ENCODE measurements at regions not wholly inside any gene's neighbourhood (a gene's known extent, or its start where the extent isn't known, plus 50 kb on each side); places are given as distances from the start of the nearest gene placed in this dataset.

DNA sequence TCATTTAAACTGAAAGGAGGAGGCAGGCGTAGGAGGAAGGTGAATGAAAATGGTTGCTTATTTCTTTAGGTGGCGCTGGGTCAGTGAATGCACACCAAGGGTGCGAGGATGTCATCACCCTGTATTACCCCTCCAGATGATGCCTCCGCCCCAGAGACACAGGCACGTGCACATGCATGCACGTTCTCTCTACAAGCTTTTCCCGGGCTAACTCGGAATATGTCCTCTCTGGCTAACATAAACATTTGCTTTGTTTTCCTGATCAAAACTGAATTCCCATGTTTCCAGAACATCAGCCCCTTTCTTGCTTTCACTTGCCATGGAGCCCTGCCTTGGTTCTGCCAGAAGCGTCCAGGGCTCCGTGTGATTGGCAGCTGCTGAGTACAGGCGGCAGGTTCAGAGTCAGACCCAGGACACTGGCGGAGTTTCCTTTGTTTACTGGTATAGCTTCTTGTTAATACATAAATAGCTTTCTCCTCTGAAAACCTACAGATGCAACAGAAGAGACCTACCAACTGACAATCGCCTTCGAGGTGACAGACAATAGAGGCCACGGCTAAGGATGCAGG is 131.2 kb upstream of the RPS6KA2 start:
- DNase-seq (ENCODE audit: low spot score in 2 of 2, unreplicated experiment in 2 of 2) = no peak
- Mint-ChIP-seq H3K27ac (no peak overlapping the region), H3K4me1 (peaks cover 11% of the 10 kb centered on the region), H3K27me3 (ENCODE audit: low read depth) (peaks cover 30% of the 10 kb centered on the region), H3K36me3 (no peaks in the 10 kb centered on the region), H3K4me3 (no peak overlapping the region), H3K9me3 (no peaks in the 10 kb centered on the region)
- TF ChIP-seq, protein P1, sequence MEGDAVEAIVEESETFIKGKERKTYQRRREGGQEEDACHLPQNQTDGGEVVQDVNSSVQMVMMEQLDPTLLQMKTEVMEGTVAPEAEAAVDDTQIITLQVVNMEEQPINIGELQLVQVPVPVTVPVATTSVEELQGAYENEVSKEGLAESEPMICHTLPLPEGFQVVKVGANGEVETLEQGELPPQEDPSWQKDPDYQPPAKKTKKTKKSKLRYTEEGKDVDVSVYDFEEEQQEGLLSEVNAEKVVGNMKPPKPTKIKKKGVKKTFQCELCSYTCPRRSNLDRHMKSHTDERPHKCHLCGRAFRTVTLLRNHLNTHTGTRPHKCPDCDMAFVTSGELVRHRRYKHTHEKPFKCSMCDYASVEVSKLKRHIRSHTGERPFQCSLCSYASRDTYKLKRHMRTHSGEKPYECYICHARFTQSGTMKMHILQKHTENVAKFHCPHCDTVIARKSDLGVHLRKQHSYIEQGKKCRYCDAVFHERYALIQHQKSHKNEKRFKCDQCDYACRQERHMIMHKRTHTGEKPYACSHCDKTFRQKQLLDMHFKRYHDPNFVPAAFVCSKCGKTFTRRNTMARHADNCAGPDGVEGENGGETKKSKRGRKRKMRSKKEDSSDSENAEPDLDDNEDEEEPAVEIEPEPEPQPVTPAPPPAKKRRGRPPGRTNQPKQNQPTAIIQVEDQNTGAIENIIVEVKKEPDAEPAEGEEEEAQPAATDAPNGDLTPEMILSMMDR (IDR thresholded peaks at IDR 0.05; ENCODE audit: unreplicated experiment) = no peak

DNA sequence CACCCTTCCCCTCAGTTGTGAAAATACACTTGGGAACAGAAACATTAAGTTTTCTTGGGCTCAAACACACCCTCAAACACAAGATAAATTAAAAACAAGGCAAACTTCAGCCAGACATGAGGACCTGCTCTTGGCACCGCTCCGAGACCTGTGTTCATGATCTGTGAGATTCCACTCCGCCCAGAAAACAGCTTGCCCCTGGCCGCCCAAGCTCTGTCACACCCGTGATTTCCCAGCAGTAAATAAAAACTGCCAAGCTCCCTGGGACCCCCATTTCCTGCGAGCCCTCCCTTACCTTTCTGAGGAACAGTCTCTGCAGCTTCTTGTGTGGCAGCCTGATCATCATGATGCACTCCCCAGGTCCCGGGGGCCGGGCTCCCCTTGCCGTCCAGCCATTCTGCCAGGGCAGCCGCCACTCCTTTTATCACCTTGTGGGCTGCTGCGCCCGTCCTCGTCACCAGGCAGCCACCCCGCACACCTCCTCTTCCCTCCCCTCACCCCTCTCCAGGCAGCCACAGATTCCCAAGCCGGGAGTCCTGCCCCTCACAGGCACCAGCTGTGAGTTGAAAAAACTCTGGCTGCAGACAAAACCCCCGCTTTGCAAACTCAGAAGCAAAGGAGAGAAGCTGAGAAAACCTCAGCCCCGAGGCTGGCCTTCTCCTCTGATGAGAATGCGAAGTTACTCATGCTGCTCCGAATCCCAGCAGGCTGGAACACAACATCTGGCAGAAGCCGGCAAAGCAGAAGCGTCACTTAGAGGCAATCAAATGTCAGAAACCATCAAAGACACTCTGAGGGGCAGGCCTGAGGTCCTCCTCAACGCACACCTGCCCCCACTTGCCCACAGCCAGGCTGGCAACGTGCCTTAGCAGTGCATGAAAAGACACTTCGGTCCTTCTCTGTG is 130.4 kb upstream of the RPS6KA2 start:
- H3K4me1 Mint-ChIP-seq = peaks cover 11% of the 10 kb centered on the region
- TF ChIP-seq, protein P1 (IDR thresholded peaks at IDR 0.05; ENCODE audit: unreplicated experiment) = no peak
- H3K36me3 Mint-ChIP-seq = no peaks in the 10 kb centered on the region
- H3K9me3 Mint-ChIP-seq = no peaks in the 10 kb centered on the region
- H3K27ac Mint-ChIP-seq = no peak overlapping the region
- peaks cover 30% of the 10 kb centered on the region for H3K27me3 Mint-ChIP-seq (ENCODE audit: low read depth)
- DNase-seq (ENCODE audit: low spot score in 2 of 2, unreplicated experiment in 2 of 2) = no peak
- no peak overlapping the region for H3K4me3 Mint-ChIP-seq

DNA sequence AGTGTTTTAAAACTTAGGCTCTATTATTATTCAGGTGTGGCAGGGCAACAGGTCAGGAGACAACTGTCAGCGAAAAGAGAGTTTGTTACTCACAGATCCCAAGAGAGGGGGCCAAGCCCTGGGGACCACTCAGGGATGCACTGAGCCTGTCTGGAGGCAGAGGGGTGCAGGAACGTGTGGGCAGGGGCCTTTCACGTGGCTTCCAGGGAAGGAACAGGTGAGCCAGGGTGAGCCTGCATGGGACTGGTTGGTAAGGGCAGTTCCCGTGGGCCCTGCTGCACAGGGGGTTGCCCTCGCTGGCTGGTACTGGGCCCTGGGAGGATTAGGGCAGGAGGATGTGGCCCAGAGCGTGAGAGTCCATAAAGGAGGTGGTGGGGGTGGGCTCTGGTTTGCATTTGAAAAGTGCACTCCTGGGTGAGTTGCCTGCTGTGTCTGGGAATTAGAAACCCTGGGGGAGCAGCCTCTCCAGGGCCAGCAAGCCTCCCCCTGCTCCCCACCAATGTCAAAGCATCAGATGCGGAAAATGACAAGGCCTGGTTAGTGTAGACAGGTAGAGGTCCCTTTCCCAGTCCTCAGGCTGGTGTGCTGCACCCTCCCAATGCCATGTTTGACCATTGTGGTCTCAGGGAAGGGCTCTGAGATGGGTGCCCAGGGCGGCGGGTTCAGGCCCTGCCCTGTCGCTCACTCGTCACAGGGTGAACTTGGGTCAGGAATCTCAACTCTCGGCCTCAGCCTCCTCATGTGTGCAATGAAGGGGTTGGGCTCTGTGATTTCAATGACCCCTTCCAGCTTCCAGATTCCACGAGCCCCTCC is 127.4 kb upstream of the RPS6KA2 start:
- no peak for DNase-seq (ENCODE audit: low spot score in 2 of 2, unreplicated experiment in 2 of 2)
- no peak overlapping the region for H3K4me3 Mint-ChIP-seq
- no peaks in the 10 kb centered on the region for H3K36me3 Mint-ChIP-seq
- H3K27me3 Mint-ChIP-seq (ENCODE audit: low read depth) = peaks cover 19% of the 10 kb centered on the region
- no peaks in the 10 kb centered on the region for H3K9me3 Mint-ChIP-seq
- TF ChIP-seq, protein P1 (IDR thresholded peaks at IDR 0.05; ENCODE audit: unreplicated experiment) = no peak
- peaks cover 23% of the 10 kb centered on the region for H3K4me1 Mint-ChIP-seq
- H3K27ac Mint-ChIP-seq = no peak overlapping the region

DNA sequence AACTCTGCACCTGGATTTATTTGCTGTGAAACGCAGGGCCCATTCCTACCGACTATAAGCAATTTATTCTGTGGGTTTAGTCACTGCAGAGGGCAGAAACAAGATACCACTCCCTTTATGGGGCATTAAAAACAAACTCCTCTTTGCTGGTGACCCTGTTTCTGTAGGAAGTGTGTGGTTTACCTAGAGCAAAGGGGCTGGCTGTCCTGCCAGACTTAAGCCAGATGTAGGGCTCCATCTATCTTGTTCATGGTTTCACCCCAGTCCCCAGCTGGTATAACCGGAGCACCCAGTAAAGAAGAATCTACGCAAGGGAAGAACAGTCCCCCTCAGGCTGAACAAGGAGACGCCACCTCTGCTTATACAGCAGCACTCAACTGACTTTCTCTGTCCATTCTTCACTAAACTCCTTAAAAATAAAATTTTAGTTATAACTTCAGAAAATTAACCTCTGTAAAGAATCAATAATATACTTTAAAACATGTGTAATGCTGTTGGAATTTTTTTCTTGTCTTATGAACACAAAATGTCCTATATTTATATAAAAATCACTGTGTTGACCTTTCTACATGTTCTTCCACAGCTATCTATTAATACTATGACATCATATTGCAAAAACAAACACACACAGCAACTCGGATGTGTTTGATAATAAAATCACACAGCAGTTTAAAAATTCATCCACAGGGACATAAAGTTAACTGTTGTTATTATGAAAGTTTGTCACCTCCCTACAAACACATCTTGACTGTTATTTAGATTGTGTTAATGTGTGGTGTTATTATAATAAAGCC is 126.1 kb upstream of the RPS6KA2 start:
- TF ChIP-seq, protein P1 (IDR thresholded peaks at IDR 0.05; ENCODE audit: unreplicated experiment) = no peak
- H3K36me3 Mint-ChIP-seq = no peaks in the 10 kb centered on the region
- no peak overlapping the region for H3K27ac Mint-ChIP-seq
- H3K4me3 Mint-ChIP-seq = no peak overlapping the region
- H3K27me3 Mint-ChIP-seq (ENCODE audit: low read depth) = peaks cover 11% of the 10 kb centered on the region
- DNase-seq (ENCODE audit: low spot score in 2 of 2, unreplicated experiment in 2 of 2) = no peak
- H3K9me3 Mint-ChIP-seq = no peaks in the 10 kb centered on the region
- peaks cover 23% of the 10 kb centered on the region for H3K4me1 Mint-ChIP-seq

DNA sequence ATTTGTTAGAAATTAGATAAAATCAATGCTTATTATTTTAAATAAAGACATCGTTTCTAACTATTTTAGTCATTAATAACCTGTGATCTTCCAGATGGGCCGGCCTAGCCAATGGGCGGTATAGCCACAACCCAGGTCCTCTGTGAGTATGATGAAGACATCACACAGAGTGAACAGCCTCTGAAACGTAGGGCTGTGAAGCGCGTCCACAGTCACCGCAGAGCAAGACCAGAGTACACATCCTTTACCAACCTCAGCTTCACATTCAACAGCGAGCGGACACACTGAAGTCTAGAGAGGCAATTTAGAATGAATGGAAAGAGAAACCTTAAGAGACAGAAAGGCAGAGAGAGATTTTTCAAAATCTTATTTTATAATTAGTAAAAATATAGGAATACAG is 125.0 kb upstream of the RPS6KA2 start:
- peaks cover 14% of the 10 kb centered on the region for H3K4me1 Mint-ChIP-seq
- no peaks in the 10 kb centered on the region for H3K9me3 Mint-ChIP-seq
- no peaks in the 10 kb centered on the region for H3K36me3 Mint-ChIP-seq
- no peak overlapping the region for H3K4me3 Mint-ChIP-seq
- TF ChIP-seq, protein P1 (IDR thresholded peaks at IDR 0.05; ENCODE audit: unreplicated experiment) = no peak
- no peak for DNase-seq (ENCODE audit: low spot score in 2 of 2, unreplicated experiment in 2 of 2)
- H3K27me3 Mint-ChIP-seq (ENCODE audit: low read depth) = peaks cover 1% of the 10 kb centered on the region
- H3K27ac Mint-ChIP-seq = no peak overlapping the region

Data from mesothelial cell of epicardium (in vitro differentiated cells).